A673 (cell line): ENCODE measurements at regions not wholly inside any gene's neighbourhood (a gene's known extent, or its start where the extent isn't known, plus 50 kb on each side); places are given as distances from the start of the nearest gene placed in this dataset.

Source experiments
- BruUV-seq: library from RNA; stranded (reverse); fragments of 400-500 nt; replicated peaks from 2 replicates; lab custom pipeline; 2021; lab: Mats Ljungman, UMichigan
- CTCF ChIA-PET: fragments of 300-600 bp; sonication (Branson Sonifier 250); formaldehyde crosslinking; loops from one replicate; lab custom pipeline; 2022; ENCODE audit warnings: antibody characterized with exemption; lab: Charles Lee
- POLR2A ChIA-PET: fragments of 300-600 bp; sonication (Branson Sonifier 250); formaldehyde crosslinking; loops from one replicate; lab custom pipeline; 2022; ENCODE audit warnings: antibody characterized with exemption; ENCODE audit not compliant: low non-redundant PET; lab: Charles Lee
- DNase-seq: peaks from one replicate; pipeline ENCODE4 v3.0.0-alpha.2; 2015; ENCODE audit warnings: low spot score
- H3K27ac ChIP-seq: fragments of 200-600 bp; sonication (generic); 2 replicates; pipeline ENCODE4 v1.5.1; 2016; ENCODE audit warnings: mixed run types, low read depth, mild to moderate bottlenecking, mixed read lengths, antibody characterized with exemption, low read length; ENCODE audit not compliant: poor library complexity, severe bottlenecking
- H3K27me3 ChIP-seq: fragments of 200-600 bp; sonication (generic); replicated peaks from 2 replicates; pipeline ENCODE4 v1.6.1; 2017; ENCODE audit warnings: mixed run types, low read depth, mild to moderate bottlenecking, mixed read lengths, antibody characterized with exemption, low read length; ENCODE audit not compliant: insufficient read depth, poor library complexity
- H3K36me3 ChIP-seq: fragments of 200-600 bp; sonication (generic); 2 replicates; pipeline ENCODE4 v1.6.1; 2016; ENCODE audit warnings: mixed run types, mild to moderate bottlenecking, mixed read lengths, antibody characterized with exemption, low read length; ENCODE audit not compliant: insufficient read depth, poor library complexity, severe bottlenecking
- H3K4me1 ChIP-seq: fragments of 200-600 bp; sonication (generic); 2 replicates; pipeline ENCODE4 v1.6.1; 2017; ENCODE audit warnings: mixed run types, mild to moderate bottlenecking, mixed read lengths, antibody characterized with exemption, low read length; ENCODE audit not compliant: insufficient read depth, poor library complexity, severe bottlenecking
- H3K4me3 ChIP-seq: fragments of 200-600 bp; sonication (generic); 2 replicates; pipeline ENCODE4 v1.5.1; 2016; ENCODE audit warnings: low read depth, mixed run types, mild to moderate bottlenecking, mixed read lengths, low read length; ENCODE audit not compliant: poor library complexity, severe bottlenecking
- H3K9me3 ChIP-seq: fragments of 200-600 bp; sonication (generic); 2 replicates; pipeline ENCODE4 v1.6.1; 2016; ENCODE audit warnings: mixed run types, low read depth, mild to moderate bottlenecking, mixed read lengths, antibody characterized with exemption, low read length; ENCODE audit not compliant: poor library complexity, severe bottlenecking
- EZH2 ChIP-seq: fragments of 200-600 bp; sonication (generic); IDR thresholded peaks from 2 replicates; pipeline ENCODE4 v1.6.1; 2017; ENCODE audit warnings: borderline replicate concordance, low read depth, mild to moderate bottlenecking, mixed read lengths, antibody characterized with exemption, low read length; ENCODE audit not compliant: poor library complexity, severe bottlenecking
- intact Hi-C: fragments of 100-400 bp; cut with micrococcal nuclease; formaldehyde crosslinking; loops from one replicate; pipeline ENCODE4 v1.10.0; 2022; ENCODE audit not compliant: unreplicated experiment
- TF ChIP-seq, protein P1 (sequence below): fragments of 300-800, 200-600 bp; sonication (generic); conservative IDR thresholded peaks from 2 replicates; pipeline ENCODE4 v1.5.1; 2017; ENCODE audit warnings: low read depth, mild to moderate bottlenecking, antibody characterized with exemption, low read length, moderate library complexity, mixed read lengths

DNA sequence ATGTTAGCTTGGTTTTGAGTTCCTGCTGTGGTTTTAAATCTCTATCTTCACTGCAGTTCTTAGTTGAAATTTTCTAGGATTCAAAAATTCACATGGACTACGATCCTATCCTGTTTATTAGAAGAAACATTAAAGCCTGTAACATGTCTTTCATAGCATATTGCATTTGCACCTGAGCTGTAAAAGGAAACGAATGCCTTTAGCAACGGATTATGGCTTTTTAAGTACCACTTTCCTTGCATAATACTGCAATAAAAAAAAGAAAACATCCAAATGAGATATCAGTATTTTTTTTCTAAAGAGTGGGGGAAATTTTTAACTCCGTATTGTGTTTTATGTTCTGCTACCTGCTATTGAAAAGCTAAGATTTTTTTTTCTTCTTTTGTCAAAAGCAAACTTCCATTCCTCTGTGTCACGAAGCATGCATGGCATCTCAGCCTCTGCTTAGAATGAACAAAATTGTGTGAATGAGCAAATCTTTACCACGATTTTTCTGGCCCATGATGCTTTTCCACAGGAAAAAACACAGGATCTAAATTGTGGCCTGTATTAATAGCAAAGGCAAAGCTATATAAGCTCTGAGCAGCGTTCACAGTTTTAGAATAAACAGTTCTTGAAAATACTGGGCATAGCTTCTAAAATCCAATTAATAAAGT, 110.0 kb upstream of the CDIN1 start:
- no peaks in the 10 kb centered on the region for H3K9me3 ChIP-seq
- DNase-seq: no peak
- no TSS peak for BruUV-seq
- no peaks in the 10 kb centered on the region for H3K4me1 ChIP-seq
- TF ChIP-seq EZH2: no peak
- TF ChIP-seq, protein P1, sequence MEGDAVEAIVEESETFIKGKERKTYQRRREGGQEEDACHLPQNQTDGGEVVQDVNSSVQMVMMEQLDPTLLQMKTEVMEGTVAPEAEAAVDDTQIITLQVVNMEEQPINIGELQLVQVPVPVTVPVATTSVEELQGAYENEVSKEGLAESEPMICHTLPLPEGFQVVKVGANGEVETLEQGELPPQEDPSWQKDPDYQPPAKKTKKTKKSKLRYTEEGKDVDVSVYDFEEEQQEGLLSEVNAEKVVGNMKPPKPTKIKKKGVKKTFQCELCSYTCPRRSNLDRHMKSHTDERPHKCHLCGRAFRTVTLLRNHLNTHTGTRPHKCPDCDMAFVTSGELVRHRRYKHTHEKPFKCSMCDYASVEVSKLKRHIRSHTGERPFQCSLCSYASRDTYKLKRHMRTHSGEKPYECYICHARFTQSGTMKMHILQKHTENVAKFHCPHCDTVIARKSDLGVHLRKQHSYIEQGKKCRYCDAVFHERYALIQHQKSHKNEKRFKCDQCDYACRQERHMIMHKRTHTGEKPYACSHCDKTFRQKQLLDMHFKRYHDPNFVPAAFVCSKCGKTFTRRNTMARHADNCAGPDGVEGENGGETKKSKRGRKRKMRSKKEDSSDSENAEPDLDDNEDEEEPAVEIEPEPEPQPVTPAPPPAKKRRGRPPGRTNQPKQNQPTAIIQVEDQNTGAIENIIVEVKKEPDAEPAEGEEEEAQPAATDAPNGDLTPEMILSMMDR: no peak
- H3K4me3 ChIP-seq: no peak overlapping the region
- ChIA-PET CTCF (no interaction called here), POLR2A (no interaction called here)
- no peak overlapping the region for H3K27ac ChIP-seq
- no peaks in the 10 kb centered on the region for H3K27me3 ChIP-seq
- no peaks in the 10 kb centered on the region for H3K36me3 ChIP-seq
- intact Hi-C loops: no loop called here

DNA sequence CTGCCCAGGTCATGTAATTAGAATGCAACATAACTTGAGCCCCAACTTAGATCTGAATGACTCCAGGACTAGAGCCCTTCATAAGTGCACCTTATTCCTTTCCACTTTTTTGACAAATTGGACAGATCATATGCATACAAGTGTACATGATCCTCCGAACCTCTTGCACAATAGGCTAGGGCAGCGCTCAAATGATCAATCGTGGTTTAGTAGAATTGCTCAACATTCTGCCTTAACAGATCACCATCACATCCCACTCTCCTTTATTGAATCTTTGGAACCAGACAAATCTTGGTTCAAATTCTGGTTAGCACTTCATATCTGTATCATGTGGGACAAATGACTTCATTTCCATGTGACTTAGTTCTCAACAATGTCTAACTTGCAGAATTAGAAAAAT, 106.8 kb upstream of the CDIN1 start:
- BruUV-seq: no TSS peak
- Histone ChIP-seq H3K9me3 (no peaks in the 10 kb centered on the region), H3K4me3 (no peak overlapping the region), H3K36me3 (no peaks in the 10 kb centered on the region), H3K27me3 (no peaks in the 10 kb centered on the region), H3K4me1 (no peaks in the 10 kb centered on the region), H3K27ac (no peak overlapping the region)
- ChIA-PET POLR2A (no interaction called here), CTCF (no interaction called here)
- DNase-seq: no peak
- TF ChIP-seq, protein P1: no peak
- TF ChIP-seq EZH2: no peak
- intact Hi-C loops: no loop called here

DNA sequence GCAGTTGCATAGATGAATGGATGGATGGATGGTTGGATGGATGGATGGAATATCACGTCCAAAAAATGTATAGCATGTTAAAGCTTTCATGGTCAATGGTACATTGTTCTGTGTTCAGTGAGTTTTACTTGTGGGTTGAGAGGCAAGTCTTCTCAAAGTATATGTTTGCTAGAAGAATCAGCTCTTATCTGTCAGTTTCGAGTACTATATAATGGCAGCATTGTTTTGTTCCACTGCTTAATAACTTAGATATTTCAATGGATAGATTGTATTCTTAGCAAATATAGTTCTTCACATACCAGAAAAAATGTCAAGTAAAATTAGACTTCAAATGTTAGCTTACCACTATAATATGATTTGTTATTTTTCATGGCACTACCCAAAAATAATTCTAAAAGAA, 100.9 kb upstream of the CDIN1 start:
- no peak for DNase-seq
- Histone ChIP-seq H3K4me1 (no peaks in the 10 kb centered on the region), H3K27me3 (no peaks in the 10 kb centered on the region), H3K27ac (no peak overlapping the region), H3K9me3 (no peaks in the 10 kb centered on the region), H3K36me3 (no peaks in the 10 kb centered on the region), H3K4me3 (no peak overlapping the region)
- ChIA-PET CTCF (no interaction called here), POLR2A (interaction anchor here (0.7 kb wide), 1 partner anchor 40 kb away, joined by 3 read pairs; no protein-coding TSS in a partner anchor)
- intact Hi-C loops: no loop called here
- no TSS peak for BruUV-seq
- TF ChIP-seq, protein P1: no peak
- no peak for TF ChIP-seq EZH2
